ENCODE measurements at regions not wholly inside any gene's neighbourhood (a gene's known extent, or its start where the extent isn't known, plus 50 kb on each side); places are given as distances from the start of the nearest gene placed in this dataset.

DNA sequence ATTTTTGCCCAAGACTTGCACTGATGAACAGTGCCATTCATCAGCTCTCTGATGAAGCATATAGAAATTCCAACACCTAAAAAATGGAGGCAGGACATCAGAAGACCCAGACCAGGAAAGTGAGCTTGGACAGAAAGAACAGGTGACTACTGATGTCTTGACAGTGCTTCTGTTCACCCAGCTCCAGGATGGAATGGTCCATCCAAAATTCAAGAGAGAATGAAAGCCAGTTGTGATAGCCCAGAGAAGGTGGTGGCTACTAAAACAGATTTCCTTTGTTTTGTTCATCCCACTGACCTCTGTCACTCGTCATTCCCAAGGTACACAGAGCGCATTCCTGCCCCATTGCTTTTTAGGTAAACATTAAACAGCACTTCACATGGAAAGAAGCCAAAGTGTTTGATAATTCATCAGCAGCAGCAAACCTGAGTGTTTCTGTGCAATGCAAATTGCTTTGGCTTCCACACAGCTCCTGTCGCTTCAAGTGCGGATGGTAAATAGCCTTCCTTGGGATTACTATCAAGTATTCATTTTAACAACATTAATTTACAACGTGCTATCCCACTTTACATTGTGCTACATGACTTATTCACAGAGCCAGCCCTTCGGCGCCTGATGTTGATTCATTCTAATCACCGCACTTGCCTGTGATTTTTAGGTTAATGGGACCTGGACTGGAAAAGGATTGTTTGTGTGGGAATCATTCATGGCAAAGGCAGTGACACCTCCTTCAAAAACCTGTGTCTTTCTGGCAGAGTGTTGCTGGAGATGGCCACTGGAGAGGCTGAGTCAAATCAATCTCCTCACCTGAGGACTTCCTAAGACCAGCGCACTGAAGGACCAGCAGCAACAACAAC is 65.1 kb upstream of the TOX3 start:
- intact Hi-C loops (cut with DNase I; ENCODE audit: low total_unique reads), result no loop called here
- TF ChIP-seq POLR2A (IDR thresholded peaks at IDR 0.05) (no peak), CTCF (IDR thresholded peaks at IDR 0.05 in 4 of 5, conservative IDR thresholded peaks at IDR 0.05 in 1 of 5) (no peak)
- Histone ChIP-seq H3K9me3 (no peaks in the 10 kb centered on the region), H3K4me3 (no peak overlapping the region), H3K4me1 (no peaks in the 10 kb centered on the region), H3K36me3 (no peaks in the 10 kb centered on the region), H3K27ac (no peak overlapping the region), H3K27me3 (no peaks in the 10 kb centered on the region)
- no peak for DNase-seq
- no peak for ATAC-seq
- in situ Hi-C loops (cut with MboI; ENCODE audit: low sequenced_read_pairs in 4 of 4), result no loop called here

- in situ Hi-C loops (cut with MboI; ENCODE audit: low sequenced_read_pairs in 4 of 4), result no loop called here
- H3K4me3 ChIP-seq, result no peak overlapping the region
- ATAC-seq (no peak), DNase-seq (no peak)
- TF ChIP-seq CTCF (IDR thresholded peaks at IDR 0.05 in 4 of 5, conservative IDR thresholded peaks at IDR 0.05 in 1 of 5) (no peak), POLR2A (IDR thresholded peaks at IDR 0.05) (no peak)
- no peak overlapping the region for H3K27ac ChIP-seq
- no peaks in the 10 kb centered on the region for H3K27me3 ChIP-seq
- no peaks in the 10 kb centered on the region for H3K36me3 ChIP-seq
- intact Hi-C loops (cut with DNase I; ENCODE audit: low total_unique reads), result no loop called here
- no peaks in the 10 kb centered on the region for H3K9me3 ChIP-seq
- H3K4me1 ChIP-seq, result no peaks in the 10 kb centered on the region
Observed at GRCh38 chr16:52603015-52603414, 56.1 kb upstream of the TOX3 start.

- DNase-seq (no peak), ATAC-seq (no peak)
- no peak overlapping the region for H3K4me3 ChIP-seq
- H3K9me3 ChIP-seq, result no peaks in the 10 kb centered on the region
- no peaks in the 10 kb centered on the region for H3K4me1 ChIP-seq
- in situ Hi-C loops (cut with MboI; ENCODE audit: low sequenced_read_pairs in 4 of 4), result no loop called here
- intact Hi-C loops (cut with DNase I; ENCODE audit: low total_unique reads), result no loop called here
- no peaks in the 10 kb centered on the region for H3K36me3 ChIP-seq
- no peaks in the 10 kb centered on the region for H3K27me3 ChIP-seq
- TF ChIP-seq CTCF (IDR thresholded peaks at IDR 0.05 in 4 of 5, conservative IDR thresholded peaks at IDR 0.05 in 1 of 5), result no peak
- no peak for TF ChIP-seq POLR2A (IDR thresholded peaks at IDR 0.05)
- no peak overlapping the region for H3K27ac ChIP-seq
Observed at GRCh38 chr16:52597772-52598483, 51.0 kb upstream of the TOX3 start.

GRCh38 chr16:52597073-52597771 is 50.3 kb upstream of the TOX3 start:
- TF ChIP-seq CTCF (IDR thresholded peaks at IDR 0.05 in 4 of 5, conservative IDR thresholded peaks at IDR 0.05 in 1 of 5) (no peak), POLR2A (IDR thresholded peaks at IDR 0.05) (no peak)
- intact Hi-C loops (cut with DNase I; ENCODE audit: low total_unique reads), result no loop called here
- Histone ChIP-seq H3K27me3 (no peaks in the 10 kb centered on the region), H3K4me1 (no peaks in the 10 kb centered on the region), H3K9me3 (no peaks in the 10 kb centered on the region), H3K36me3 (no peaks in the 10 kb centered on the region), H3K27ac (no peak overlapping the region), H3K4me3 (no peak overlapping the region)
- in situ Hi-C loops (cut with MboI; ENCODE audit: low sequenced_read_pairs in 4 of 4), result no loop called here
- no peak for ATAC-seq
- no peak for DNase-seq
